ENCODE measurements at regions not wholly inside any gene's neighbourhood (a gene's known extent, or its start where the extent isn't known, plus 50 kb on each side); places are given as distances from the start of the nearest gene placed in this dataset.

DNA sequence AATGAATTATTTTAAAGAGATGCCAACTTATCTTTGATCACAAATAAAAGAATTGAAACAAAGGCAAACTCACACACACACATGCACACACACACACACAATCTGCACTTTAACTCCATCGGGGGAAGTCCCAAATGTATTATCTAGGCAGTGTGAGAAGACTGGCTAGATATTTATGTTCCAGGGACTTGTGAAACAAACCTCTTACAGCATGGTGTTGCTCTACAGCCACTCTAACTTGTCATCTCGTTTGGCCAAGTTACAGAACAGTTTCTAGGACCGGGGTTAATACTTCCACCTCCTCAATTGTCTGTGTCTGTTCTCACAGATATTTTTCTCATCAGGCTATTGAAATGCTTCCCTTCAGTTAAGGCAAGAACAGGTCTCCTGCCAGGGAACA lies 855.0 kb downstream of the EPHA7 start:
- TF ChIP-seq, protein P1, sequence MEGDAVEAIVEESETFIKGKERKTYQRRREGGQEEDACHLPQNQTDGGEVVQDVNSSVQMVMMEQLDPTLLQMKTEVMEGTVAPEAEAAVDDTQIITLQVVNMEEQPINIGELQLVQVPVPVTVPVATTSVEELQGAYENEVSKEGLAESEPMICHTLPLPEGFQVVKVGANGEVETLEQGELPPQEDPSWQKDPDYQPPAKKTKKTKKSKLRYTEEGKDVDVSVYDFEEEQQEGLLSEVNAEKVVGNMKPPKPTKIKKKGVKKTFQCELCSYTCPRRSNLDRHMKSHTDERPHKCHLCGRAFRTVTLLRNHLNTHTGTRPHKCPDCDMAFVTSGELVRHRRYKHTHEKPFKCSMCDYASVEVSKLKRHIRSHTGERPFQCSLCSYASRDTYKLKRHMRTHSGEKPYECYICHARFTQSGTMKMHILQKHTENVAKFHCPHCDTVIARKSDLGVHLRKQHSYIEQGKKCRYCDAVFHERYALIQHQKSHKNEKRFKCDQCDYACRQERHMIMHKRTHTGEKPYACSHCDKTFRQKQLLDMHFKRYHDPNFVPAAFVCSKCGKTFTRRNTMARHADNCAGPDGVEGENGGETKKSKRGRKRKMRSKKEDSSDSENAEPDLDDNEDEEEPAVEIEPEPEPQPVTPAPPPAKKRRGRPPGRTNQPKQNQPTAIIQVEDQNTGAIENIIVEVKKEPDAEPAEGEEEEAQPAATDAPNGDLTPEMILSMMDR (IDR thresholded peaks at IDR 0.05): no peak
- TF ChIP-seq POLR2A (IDR thresholded peaks at IDR 0.05) (no peak), POLR2AphosphoS5 (IDR thresholded peaks at IDR 0.05; ENCODE audit: insufficient read depth in 1 of 2, low read depth in 1 of 2) (no peak)
